PFSK-1 (cell line): ENCODE measurements at regions not wholly inside any gene's neighbourhood (a gene's known extent, or its start where the extent isn't known, plus 50 kb on each side); places are given as distances from the start of the nearest gene placed in this dataset.

Experiments
- FOXP2 ChIP-seq: optimal IDR thresholded peaks from 2 replicates; pipeline ENCODE3; 2011; ENCODE audit warnings: borderline replicate concordance, control low read depth, inconsistent platforms; ENCODE audit not compliant: insufficient read depth; ENCODE audit errors: extremely low read length, extremely low read depth
- POLR2AphosphoS5 ChIP-seq: IDR thresholded peaks from 2 replicates; pipeline ENCODE4 v1.6.1; 2012; ENCODE audit warnings: low read depth, mild to moderate bottlenecking, control low read depth, low read length, moderate library complexity
- REST ChIP-seq, 2 experiments: IDR thresholded peaks; 2 replicates each; pipeline versions ENCODE4 v1.6.1 to v1.8.0; 2011 to 2012; ENCODE audit warnings: low read depth in 2 of 2, low read length in 2 of 2, control low read depth in 1 of 2, inconsistent platforms in 1 of 2, mild to moderate bottlenecking in 1 of 2, moderate library complexity in 1 of 2; ENCODE audit not compliant: insufficient read depth in 1 of 2
- SIN3A ChIP-seq: IDR thresholded peaks from 2 replicates; pipeline ENCODE4 v1.6.1; 2012; ENCODE audit warnings: mild to moderate bottlenecking, low read length, moderate library complexity, borderline replicate concordance; ENCODE audit not compliant: insufficient read depth
- TAF1 ChIP-seq: IDR thresholded peaks from 2 replicates; pipeline ENCODE4 v1.6.1; 2012; ENCODE audit warnings: low read length, control low read depth, borderline replicate concordance; ENCODE audit not compliant: insufficient read depth

DNA sequence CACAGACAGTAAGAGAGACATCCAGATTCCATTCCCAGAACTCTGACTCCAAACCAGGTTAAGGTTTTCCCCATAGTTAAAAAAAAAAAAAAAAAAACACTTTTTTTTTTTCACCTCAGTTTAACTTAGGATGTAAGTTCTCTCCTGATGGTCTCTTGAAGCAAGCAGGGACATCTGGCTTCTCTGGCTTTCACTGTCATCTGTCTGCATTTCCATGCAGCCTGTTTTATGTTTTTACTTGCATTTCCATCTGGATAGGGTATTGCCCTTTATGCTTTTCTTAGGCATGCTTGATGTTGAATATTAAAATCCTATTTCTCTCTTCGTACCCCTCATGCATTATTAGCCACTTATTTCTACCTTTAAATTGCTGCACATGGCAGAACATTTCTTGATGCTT lies 135.3 kb upstream of the WWC1 start:
- no peak for TF ChIP-seq SIN3A

DNA sequence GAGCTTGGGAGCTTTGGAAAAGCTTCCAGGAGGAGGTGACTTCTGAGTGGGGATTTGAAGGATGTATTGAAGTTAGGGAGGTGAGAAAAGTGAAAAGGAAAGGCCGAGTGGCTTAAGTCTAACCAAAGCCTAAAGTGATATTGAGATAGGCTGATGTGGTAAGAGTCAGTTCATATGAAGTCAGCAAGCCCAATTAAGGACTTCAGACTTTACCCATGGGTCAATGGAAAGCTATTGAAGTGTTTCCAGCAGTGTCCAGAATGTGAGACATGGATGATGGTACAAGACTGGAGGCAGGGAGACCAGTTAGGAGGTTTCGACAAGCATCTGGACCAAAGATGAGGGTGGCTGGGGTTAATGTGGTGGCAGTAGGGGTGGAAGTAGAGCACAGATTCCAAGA lies 134.3 kb upstream of the WWC1 start:
- TF ChIP-seq FOXP2 (no peak), SIN3A (no peak), REST (IDR thresholded peaks at IDR 0.05; ENCODE audit: insufficient read depth in 1 of 2, low read depth in 2 of 2, low read length in 2 of 2) (no peak), POLR2AphosphoS5 (no peak), TAF1 (no peak)

GRCh38 chr5:168159425-168159824 lies 132.0 kb upstream of the WWC1 start:
- TF ChIP-seq POLR2AphosphoS5 (no peak), TAF1 (no peak), REST (IDR thresholded peaks at IDR 0.05; ENCODE audit: insufficient read depth in 1 of 2, low read depth in 2 of 2, low read length in 2 of 2) (no peak), SIN3A (no peak), FOXP2 (no peak)

- TF ChIP-seq TAF1 (no peak), SIN3A (no peak), POLR2AphosphoS5 (no peak), FOXP2 (no peak), REST (IDR thresholded peaks at IDR 0.05; ENCODE audit: insufficient read depth in 1 of 2, low read depth in 2 of 2, low read length in 2 of 2) (no peak)
Observed at GRCh38 chr5:168162464-168162863, 129.0 kb upstream of the WWC1 start.

DNA sequence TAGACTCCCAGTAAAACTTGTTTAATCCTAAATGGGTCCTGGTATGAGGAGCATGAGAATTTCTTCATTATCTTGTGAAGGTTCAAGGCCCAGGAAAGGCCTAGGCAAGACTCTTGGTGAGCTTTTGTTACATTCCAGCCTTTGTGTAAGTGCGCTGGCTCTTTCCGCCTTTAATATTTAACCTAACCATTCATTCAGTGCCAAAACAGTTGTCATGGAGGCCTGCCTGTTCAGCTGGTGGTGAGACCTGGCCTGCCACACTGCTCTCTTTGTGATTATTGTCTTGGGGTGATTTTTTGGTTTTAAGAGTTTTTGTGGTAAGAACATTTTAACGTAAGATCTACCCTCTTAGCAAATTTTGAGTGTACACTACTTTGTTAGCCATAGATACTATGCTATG lies 127.5 kb upstream of the WWC1 start:
- TF ChIP-seq FOXP2, result no peak
- TF ChIP-seq POLR2AphosphoS5, result no peak
- TF ChIP-seq TAF1, result no peak
- no peak for TF ChIP-seq REST (IDR thresholded peaks at IDR 0.05; ENCODE audit: insufficient read depth in 1 of 2, low read depth in 2 of 2, low read length in 2 of 2)
- TF ChIP-seq SIN3A, result no peak
